ENCODE measurements at regions not wholly inside any gene's neighbourhood (a gene's known extent, or its start where the extent isn't known, plus 50 kb on each side); places are given as distances from the start of the nearest gene placed in this dataset.

- TF ChIP-seq, protein P1, sequence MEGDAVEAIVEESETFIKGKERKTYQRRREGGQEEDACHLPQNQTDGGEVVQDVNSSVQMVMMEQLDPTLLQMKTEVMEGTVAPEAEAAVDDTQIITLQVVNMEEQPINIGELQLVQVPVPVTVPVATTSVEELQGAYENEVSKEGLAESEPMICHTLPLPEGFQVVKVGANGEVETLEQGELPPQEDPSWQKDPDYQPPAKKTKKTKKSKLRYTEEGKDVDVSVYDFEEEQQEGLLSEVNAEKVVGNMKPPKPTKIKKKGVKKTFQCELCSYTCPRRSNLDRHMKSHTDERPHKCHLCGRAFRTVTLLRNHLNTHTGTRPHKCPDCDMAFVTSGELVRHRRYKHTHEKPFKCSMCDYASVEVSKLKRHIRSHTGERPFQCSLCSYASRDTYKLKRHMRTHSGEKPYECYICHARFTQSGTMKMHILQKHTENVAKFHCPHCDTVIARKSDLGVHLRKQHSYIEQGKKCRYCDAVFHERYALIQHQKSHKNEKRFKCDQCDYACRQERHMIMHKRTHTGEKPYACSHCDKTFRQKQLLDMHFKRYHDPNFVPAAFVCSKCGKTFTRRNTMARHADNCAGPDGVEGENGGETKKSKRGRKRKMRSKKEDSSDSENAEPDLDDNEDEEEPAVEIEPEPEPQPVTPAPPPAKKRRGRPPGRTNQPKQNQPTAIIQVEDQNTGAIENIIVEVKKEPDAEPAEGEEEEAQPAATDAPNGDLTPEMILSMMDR (IDR thresholded peaks at IDR 0.05; ENCODE audit: low read depth, low read length, poor library complexity, severe bottlenecking) = no peak
- TF ChIP-seq EZH2phosphoT487 (IDR thresholded peaks at IDR 0.05; ENCODE audit: borderline replicate concordance, low read length) = no peak
Observed at GRCh38 chr4:62457356-62457755, 1257.2 kb downstream of the ADGRL3 start.

Data from DOHH2 (cell line).